SK-N-MC (cell line): ENCODE measurements at regions not wholly inside any gene's neighbourhood (a gene's known extent, or its start where the extent isn't known, plus 50 kb on each side); places are given as distances from the start of the nearest gene placed in this dataset.

Experiments used
- EZH2 ChIP-seq: fragments of 200-600 bp; sonication (generic); IDR thresholded peaks from one replicate; pipeline ENCODE4 v1.6.1; 2017; ENCODE audit warnings: antibody characterized with exemption
- FOXP2 ChIP-seq: optimal IDR thresholded peaks from 2 replicates; pipeline ENCODE3; 2011; ENCODE audit warnings: mild to moderate bottlenecking, moderate library complexity; ENCODE audit not compliant: insufficient read depth; ENCODE audit errors: extremely low read length, control extremely low read depth
- POLR2AphosphoS5 ChIP-seq: IDR thresholded peaks from 2 replicates; pipeline ENCODE4 v1.6.1; 2012; ENCODE audit warnings: mild to moderate bottlenecking, low read depth, low read length, borderline replicate concordance

DNA sequence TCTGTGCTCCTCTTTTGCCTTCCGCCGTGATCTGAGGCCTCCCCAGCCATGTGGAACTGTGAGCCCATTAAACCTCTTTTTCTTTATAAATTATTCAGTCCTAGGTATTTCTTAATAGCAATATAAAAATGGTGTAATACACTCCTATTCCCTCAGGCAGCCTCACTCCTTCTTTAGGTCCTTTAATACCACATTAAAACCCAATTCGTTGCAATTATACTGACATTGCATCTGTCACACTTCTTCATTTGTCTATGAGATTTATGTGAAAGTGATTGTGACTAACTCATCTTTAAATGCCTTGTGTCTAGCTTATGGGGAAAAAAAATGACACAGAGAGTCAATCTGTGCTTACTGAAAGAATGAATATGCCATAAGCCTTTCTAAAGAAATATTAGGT lies 1035.2 kb upstream of the SLIT2 start:
- TF ChIP-seq EZH2 = no peak
- TF ChIP-seq POLR2AphosphoS5 = no peak
- no peak for TF ChIP-seq FOXP2
